Epidermal melanocyte (primary cell): ENCODE measurements at regions not wholly inside any gene's neighbourhood (a gene's known extent, or its start where the extent isn't known, plus 50 kb on each side); places are given as distances from the start of the nearest gene placed in this dataset.
"Not testable (repeated sequence)": the region's sequence is repeated elsewhere in the genome, so short reads cannot be mapped to it uniquely, and the experiment has no call there.

Source experiments
- DNase-seq: peaks from one replicate; pipeline ENCODE4 v3.0.0; 2011; ENCODE audit warnings: low spot score; ENCODE audit not compliant: insufficient read length

- no peak for DNase-seq
These were observed 923.0 kb downstream of the DIPK2A start for GRCh38 chr3:144894576-144894975.

GRCh38 chr3:144900366-144900765 lies 928.7 kb downstream of the DIPK2A start:
- no peak for DNase-seq

- DNase-seq, result not testable (repeated sequence)
These were observed 936.0 kb downstream of the DIPK2A start for GRCh38 chr3:144907581-144907980.

- DNase-seq, result no peak
These were observed 941.3 kb downstream of the DIPK2A start for GRCh38 chr3:144912968-144913367.

- no peak for DNase-seq
These were observed 943.6 kb downstream of the DIPK2A start for GRCh38 chr3:144915202-144915601.

- no peak for DNase-seq
These were observed 950.1 kb downstream of the DIPK2A start for GRCh38 chr3:144921710-144922109.

- DNase-seq, result no peak
These were observed 951.6 kb downstream of the DIPK2A start for GRCh38 chr3:144923046-144923775.

GRCh38 chr3:144930431-144930830 lies 958.8 kb downstream of the DIPK2A start:
- DNase-seq, result no peak

- DNase-seq, result no peak
These were observed 960.0 kb downstream of the DIPK2A start for GRCh38 chr3:144931590-144931989.

GRCh38 chr3:144942093-144942837 lies 970.6 kb downstream of the DIPK2A start:
- DNase-seq, result no peak

GRCh38 chr3:144942838-144943197 lies 971.2 kb downstream of the DIPK2A start:
- no peak for DNase-seq

- DNase-seq, result no peak
These were observed 976.3 kb downstream of the DIPK2A start for GRCh38 chr3:144947895-144948294.

GRCh38 chr3:144948711-144949110 lies 977.1 kb downstream of the DIPK2A start:
- no peak for DNase-seq

- no peak for DNase-seq
These were observed 982.3 kb downstream of the DIPK2A start for GRCh38 chr3:144953959-144954358.

- no peak for DNase-seq
These were observed 985.9 kb downstream of the DIPK2A start for GRCh38 chr3:144957398-144958101.

GRCh38 chr3:144963810-144964209 lies 992.2 kb downstream of the DIPK2A start:
- DNase-seq, result no peak

GRCh38 chr3:144966560-144966959 lies 994.9 kb downstream of the DIPK2A start:
- no peak for DNase-seq

- DNase-seq, result no peak
These were observed 997.2 kb downstream of the DIPK2A start for GRCh38 chr3:144968750-144969350.

GRCh38 chr3:144984481-144984880 lies 1012.9 kb downstream of the DIPK2A start:
- DNase-seq, result not testable (repeated sequence)

- no peak for DNase-seq
These were observed 1018.2 kb downstream of the DIPK2A start for GRCh38 chr3:144989807-144990206.

- DNase-seq, result no peak
These were observed 1024.2 kb downstream of the DIPK2A start for GRCh38 chr3:144995856-144996255.

GRCh38 chr3:145005427-145005826 lies 1033.8 kb downstream of the DIPK2A start:
- no peak for DNase-seq
